ENCODE measurements at regions not wholly inside any gene's neighbourhood (a gene's known extent, or its start where the extent isn't known, plus 50 kb on each side); places are given as distances from the start of the nearest gene placed in this dataset.

- no peaks in the 10 kb centered on the region for H3K27me3 ChIP-seq
- H3K4me3 ChIP-seq, result no peak overlapping the region
- peaks cover 0 to 8% (median 0%) of the 10 kb centered on the region in 10 experiments; a peak in 4 of 20 replicates for H3K4me1 ChIP-seq
- peaks cover 0 to 60% (median 0%) of the 10 kb centered on the region in 11 experiments; a peak in 6 of 22 replicates for H4K20me1 ChIP-seq
- H3K27ac ChIP-seq, result no peak overlapping the region
- no peak overlapping the region for H3K4me2 ChIP-seq
- no peak for TF ChIP-seq Cebpa-rat (IDR thresholded peaks at IDR 0.05)
- H3K36me3 ChIP-seq, result no peaks in the 10 kb centered on the region
- no peaks in the 10 kb centered on the region for H3K9me3 ChIP-seq (replicated peaks in 1 of 11)
- H3K9ac ChIP-seq, result no peak overlapping the region
These were observed 1088.2 kb downstream of the BRD1 start for GRCh38 chr22:48739348-48740085.

GRCh38 chr22:48738204-48738980 is 1089.3 kb downstream of the BRD1 start:
- H3K4me1 ChIP-seq, result peaks cover 0 to 8% (median 0%) of the 10 kb centered on the region in 10 experiments; a peak in 4 of 20 replicates
- no peaks in the 10 kb centered on the region for H3K9me3 ChIP-seq (replicated peaks in 1 of 11)
- peaks cover 0 to 49% (median 0%) of the 10 kb centered on the region in 11 experiments; a peak in 4 of 22 replicates for H4K20me1 ChIP-seq
- no peak overlapping the region for H3K27ac ChIP-seq
- H3K9ac ChIP-seq, result no peak overlapping the region
- H3K27me3 ChIP-seq, result no peaks in the 10 kb centered on the region
- no peak overlapping the region for H3K4me3 ChIP-seq
- H3K36me3 ChIP-seq, result no peaks in the 10 kb centered on the region
- no peak overlapping the region for H3K4me2 ChIP-seq
- TF ChIP-seq Cebpa-rat (IDR thresholded peaks at IDR 0.05), result no peak

- Histone ChIP-seq H3K4me1 (peaks cover 0 to 1% (median 0%) of the 10 kb centered on the region in 10 experiments; a peak in 1 of 20 replicates), H3K4me2 (no peak overlapping the region), H4K20me1 (peaks cover 0 to 46% (median 0%) of the 10 kb centered on the region in 11 experiments; a peak in 3 of 22 replicates), H3K27ac (no peak overlapping the region), H3K4me3 (no peak overlapping the region), H3K9me3 (replicated peaks in 1 of 11) (no peaks in the 10 kb centered on the region), H3K27me3 (no peaks in the 10 kb centered on the region), H3K36me3 (no peaks in the 10 kb centered on the region), H3K9ac (no peak overlapping the region)
- no peak for TF ChIP-seq Cebpa-rat (IDR thresholded peaks at IDR 0.05)
These were observed 1090.0 kb downstream of the BRD1 start for GRCh38 chr22:48737461-48738203.

GRCh38 chr22:48736593-48737460 is 1090.8 kb downstream of the BRD1 start:
- TF ChIP-seq Cebpa-rat (IDR thresholded peaks at IDR 0.05), result no peak
- H3K27me3 ChIP-seq, result no peaks in the 10 kb centered on the region
- no peaks in the 10 kb centered on the region for H3K4me1 ChIP-seq
- no peaks in the 10 kb centered on the region for H3K9me3 ChIP-seq (replicated peaks in 1 of 11)
- H3K27ac ChIP-seq, result no peak overlapping the region
- H3K4me2 ChIP-seq, result no peak overlapping the region
- H3K36me3 ChIP-seq, result no peaks in the 10 kb centered on the region
- H3K4me3 ChIP-seq, result no peak overlapping the region
- H4K20me1 ChIP-seq, result peaks cover 0 to 46% (median 0%) of the 10 kb centered on the region in 11 experiments; a peak in 3 of 22 replicates
- no peak overlapping the region for H3K9ac ChIP-seq

- no peak for TF ChIP-seq Cebpa-rat (IDR thresholded peaks at IDR 0.05)
These were observed 1092.7 kb downstream of the BRD1 start for GRCh38 chr22:48734961-48735360.

GRCh38 chr22:48734359-48734758 is 1093.3 kb downstream of the BRD1 start:
- Histone ChIP-seq H3K9me3 (replicated peaks in 1 of 11) (no peaks in the 10 kb centered on the region), H3K4me3 (no peak overlapping the region), H3K27ac (no peak overlapping the region), H3K9ac (no peak overlapping the region), H4K20me1 (peaks cover 0 to 22% (median 0%) of the 10 kb centered on the region in 11 experiments; a peak in 2 of 22 replicates), H3K4me1 (no peaks in the 10 kb centered on the region), H3K4me2 (no peak overlapping the region), H3K36me3 (no peaks in the 10 kb centered on the region), H3K27me3 (no peaks in the 10 kb centered on the region)
- no peak for TF ChIP-seq Cebpa-rat (IDR thresholded peaks at IDR 0.05)

More at GRCh38 chr22:48734961-48735360, 1092.7 kb downstream of the BRD1 start:
- no peak overlapping the region for H3K4me2 ChIP-seq
- H3K4me3 ChIP-seq, result no peak overlapping the region
- no peak overlapping the region for H3K9ac ChIP-seq
- no peaks in the 10 kb centered on the region for H3K27me3 ChIP-seq
- no peaks in the 10 kb centered on the region for H3K36me3 ChIP-seq
- H3K27ac ChIP-seq, result no peak overlapping the region
- H3K4me1 ChIP-seq, result no peaks in the 10 kb centered on the region
- peaks cover 0 to 28% (median 0%) of the 10 kb centered on the region in 11 experiments; a peak in 2 of 22 replicates for H4K20me1 ChIP-seq
- H3K9me3 ChIP-seq (replicated peaks in 1 of 11), result no peaks in the 10 kb centered on the region

GRCh38 chr22:48729499-48730171 is 1098.0 kb downstream of the BRD1 start:
- Histone ChIP-seq H4K20me1 (peaks cover 0 to 7% (median 0%) of the 10 kb centered on the region in 11 experiments; a peak in 1 of 22 replicates), H3K9ac (no peak overlapping the region), H3K4me1 (no peaks in the 10 kb centered on the region), H3K9me3 (replicated peaks in 1 of 11) (peaks cover 21 to 36% (median 28%) of the 10 kb centered on the region in 11 experiments), H3K4me3 (no peak overlapping the region), H3K36me3 (no peaks in the 10 kb centered on the region), H3K27me3 (no peaks in the 10 kb centered on the region), H3K27ac (no peak overlapping the region), H3K4me2 (no peak overlapping the region)
- no peak for TF ChIP-seq Cebpa-rat (IDR thresholded peaks at IDR 0.05)
